ENCODE measurements at regions not wholly inside any gene's neighbourhood (a gene's known extent, or its start where the extent isn't known, plus 50 kb on each side); places are given as distances from the start of the nearest gene placed in this dataset.

DNA sequence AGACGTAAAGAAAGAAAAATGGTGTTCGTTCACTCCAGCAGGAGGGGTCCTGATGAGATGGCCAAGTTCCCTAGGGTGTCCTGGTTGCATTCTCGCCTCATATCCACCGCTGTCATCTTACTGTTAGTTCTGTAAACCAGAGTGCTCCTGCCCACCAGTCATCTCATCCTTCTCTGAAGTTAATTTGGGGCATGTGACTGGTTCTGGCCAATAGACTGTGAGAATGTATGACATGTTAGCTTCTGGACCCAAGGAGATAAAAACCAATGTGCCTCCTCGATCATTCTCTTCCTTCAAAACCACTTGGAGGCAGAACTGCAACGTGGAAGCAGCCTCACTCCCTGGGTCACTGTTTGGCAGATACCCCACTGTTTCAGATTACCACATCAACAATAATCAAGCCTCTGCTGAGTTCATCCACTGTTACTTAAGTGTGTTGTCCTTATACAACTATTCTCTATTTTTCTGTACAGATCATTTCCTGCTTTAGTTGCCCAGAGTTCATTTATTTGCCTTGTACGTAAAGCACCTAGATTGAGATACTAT lies 759.1 kb downstream of the TSN start:
- TF ChIP-seq, protein P1, sequence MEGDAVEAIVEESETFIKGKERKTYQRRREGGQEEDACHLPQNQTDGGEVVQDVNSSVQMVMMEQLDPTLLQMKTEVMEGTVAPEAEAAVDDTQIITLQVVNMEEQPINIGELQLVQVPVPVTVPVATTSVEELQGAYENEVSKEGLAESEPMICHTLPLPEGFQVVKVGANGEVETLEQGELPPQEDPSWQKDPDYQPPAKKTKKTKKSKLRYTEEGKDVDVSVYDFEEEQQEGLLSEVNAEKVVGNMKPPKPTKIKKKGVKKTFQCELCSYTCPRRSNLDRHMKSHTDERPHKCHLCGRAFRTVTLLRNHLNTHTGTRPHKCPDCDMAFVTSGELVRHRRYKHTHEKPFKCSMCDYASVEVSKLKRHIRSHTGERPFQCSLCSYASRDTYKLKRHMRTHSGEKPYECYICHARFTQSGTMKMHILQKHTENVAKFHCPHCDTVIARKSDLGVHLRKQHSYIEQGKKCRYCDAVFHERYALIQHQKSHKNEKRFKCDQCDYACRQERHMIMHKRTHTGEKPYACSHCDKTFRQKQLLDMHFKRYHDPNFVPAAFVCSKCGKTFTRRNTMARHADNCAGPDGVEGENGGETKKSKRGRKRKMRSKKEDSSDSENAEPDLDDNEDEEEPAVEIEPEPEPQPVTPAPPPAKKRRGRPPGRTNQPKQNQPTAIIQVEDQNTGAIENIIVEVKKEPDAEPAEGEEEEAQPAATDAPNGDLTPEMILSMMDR (conservative IDR thresholded peaks at IDR 0.05): no peak
- no peak for TF ChIP-seq EZH2 (IDR thresholded peaks at IDR 0.05; ENCODE audit: low read depth)

Measured in PC-9 (cell line).